Suppressor macrophage (primary cell): ENCODE measurements at regions not wholly inside any gene's neighbourhood (a gene's known extent, or its start where the extent isn't known, plus 50 kb on each side); places are given as distances from the start of the nearest gene placed in this dataset.

Source experiments
- DNase-seq, 4 experiments: peaks; one replicate each; pipeline ENCODE4 v3.0.0-alpha.2; 2020 to 2022

DNA sequence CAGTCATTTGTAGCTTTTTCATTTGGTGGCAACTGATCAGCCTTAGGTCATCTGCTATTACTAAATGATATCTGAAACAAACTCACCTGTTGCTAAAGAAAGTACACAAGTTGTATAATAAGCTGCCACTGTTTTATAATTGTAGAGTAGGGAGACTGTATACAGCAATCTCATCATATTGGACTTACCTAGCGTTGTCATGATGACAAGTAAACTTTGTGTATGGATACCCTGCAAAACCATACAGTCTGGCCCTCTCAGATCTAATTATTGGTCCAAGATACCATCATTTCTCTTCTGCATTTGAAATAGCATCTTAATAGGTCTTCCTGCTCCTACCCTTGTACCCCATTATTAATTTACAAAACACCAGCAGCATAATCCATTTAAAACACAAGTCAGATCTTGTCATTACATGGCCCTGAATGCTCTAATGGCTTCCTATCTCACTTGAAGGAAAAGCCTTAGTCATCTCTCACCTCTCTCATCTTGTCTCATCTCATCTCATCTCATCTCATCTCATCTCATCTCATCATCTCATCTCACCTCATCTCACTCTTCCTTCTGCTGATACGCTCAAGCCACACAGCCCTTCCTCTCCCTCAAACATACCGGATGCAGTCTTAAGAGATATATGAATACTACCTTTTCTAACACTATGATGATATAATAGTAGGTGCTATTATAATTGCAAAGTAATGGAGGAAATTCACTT, 540.6 kb downstream of the MDFIC start:
- no peak for DNase-seq

DNA sequence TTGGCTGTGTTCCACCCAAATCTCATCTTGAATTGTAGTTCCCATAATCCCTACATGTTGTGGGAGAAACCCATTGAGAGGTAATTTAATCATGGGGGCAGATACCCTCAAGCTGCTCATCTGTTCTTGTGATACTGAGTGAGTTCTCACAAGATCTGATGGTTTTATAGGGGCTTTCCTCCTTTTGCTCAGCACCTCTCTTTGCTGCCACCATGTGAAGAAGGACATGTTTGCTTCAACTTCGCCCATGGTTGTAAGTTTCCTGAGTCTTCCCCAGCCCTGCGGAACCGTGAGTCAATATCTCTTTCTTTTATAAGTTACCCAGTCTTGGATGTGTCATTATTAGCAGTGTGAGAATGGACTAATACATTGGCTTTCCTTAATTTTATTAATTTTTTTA, 527.8 kb downstream of the MDFIC start:
- peak in 1 of 4 experiments; percentile 1 for DNase-seq

DNA sequence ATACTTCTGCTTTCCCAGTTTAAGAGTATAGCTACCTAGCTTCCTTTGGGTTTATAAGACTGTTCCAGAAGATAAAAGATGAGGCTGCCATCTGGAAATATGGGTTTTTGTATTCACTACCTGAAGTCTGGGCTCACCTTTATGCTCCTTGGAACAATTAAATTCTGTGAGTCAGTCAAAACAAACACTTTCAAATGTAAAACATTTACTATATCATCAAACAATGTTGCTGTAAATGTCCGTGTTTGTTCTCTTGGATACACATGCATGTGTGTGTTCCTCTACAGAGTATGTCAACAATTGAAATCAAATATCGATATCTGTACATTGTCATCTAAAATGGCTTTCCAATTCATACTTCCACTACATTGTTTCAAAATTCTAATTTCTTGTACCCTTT, 525.6 kb downstream of the MDFIC start:
- no peak for DNase-seq

DNA sequence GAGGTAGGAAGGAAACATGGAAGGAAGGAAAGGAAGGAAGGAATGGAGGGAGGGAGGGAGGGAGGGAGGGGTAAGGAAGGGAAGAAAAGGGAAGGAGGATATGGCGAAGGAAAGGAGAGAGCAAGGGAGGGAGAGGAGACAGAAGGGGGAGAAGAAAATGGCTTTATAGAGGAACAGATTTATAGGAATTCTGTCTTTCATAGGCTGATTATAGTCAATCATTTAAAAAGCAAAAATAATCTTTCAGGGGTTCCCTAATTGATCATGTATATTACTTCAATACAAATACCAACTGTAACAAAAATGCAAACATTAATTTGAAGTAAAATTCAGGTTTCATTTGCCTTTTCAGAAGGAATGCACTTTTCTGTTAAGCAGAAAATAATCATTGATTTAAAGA, 519.1 kb downstream of the MDFIC start:
- no peak for DNase-seq

DNA sequence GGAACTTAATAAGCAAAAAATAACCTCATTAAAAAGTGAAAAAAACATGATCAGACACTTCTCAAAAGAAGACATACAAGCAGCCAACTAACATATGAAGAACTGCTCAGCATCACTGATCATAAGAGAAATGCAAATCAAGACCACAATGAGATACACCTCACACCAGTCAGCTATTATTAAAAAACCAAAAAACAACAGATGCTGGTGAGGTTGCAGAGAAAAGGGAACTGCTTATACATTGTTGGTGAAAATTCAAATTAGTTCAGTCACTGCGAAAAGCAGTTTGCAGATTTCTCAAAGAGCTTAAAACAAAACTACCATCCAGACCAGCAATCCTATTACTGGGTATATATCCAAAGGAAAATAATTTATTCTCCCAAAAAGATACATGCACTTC, 513.3 kb downstream of the MDFIC start:
- DNase-seq = no peak

DNA sequence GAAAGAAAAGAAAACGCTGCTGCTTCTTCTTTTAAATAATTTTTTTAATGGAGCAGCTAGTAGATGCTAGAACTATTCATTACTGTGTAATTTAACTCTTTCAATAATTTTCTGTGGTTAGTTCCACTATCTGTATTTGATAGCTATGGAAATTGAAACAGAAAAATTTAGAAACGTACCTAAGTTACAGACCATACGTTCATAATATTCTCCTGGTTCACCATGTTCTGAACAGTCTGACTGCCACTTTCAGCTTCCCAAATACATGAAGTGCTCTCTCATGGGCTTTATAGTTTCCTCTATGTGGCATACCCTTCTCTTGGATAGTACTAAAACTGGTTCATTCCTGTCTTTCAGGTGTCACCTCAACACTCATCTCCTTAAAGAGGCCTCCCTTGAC, 508.0 kb downstream of the MDFIC start:
- no peak for DNase-seq

DNA sequence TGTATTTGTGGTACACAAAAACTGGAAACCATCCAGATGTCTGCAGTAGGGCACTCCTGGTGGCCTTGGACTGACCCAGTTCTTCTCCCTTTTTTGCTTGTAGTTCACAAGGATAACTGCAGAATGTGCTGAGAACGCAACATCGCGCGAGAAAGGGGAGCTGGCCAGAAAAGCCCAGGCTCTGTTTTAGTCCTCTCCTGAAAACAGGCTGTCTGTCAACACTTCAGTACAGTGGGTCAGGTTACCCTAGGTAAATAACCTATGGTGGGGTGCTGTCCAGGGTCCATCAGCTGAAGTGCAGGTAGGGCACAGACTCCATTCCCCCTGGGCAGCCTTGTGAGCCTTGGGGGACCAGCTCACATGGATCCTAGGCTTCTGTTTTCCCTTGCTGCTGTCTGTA, 495.8 kb downstream of the MDFIC start:
- DNase-seq = no peak

DNA sequence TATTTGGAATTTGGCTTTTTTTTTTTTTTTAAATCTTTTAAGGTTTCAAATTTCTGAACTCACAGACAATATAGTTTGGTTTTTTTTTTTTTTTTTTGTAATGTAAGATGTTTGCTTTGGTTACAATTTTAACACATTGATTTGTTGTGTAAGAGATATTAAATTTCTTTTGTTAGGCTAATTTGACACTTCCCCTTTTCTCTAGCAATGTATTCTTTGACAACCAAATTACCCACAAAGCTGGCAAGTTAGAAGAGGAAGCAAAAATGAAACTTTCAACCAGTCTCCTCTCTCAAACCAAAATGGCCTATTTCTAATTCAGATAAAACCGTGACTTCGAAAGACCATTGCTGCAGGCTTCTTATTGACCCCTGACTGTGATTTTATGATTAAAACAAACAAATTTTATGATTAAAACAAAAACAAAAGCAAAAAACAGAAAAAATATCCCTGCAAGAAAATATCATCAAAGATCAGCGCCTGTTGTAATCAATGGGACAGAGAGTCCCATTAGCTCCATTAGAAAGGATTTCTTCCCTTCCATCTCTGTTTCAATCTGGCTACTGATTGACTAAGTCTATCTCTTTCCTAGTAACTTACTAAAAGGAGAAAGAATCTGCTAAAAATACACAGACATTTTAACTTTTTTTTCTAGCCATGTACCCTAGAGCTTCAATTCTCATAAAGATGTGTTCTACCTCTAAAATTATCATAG, 489.2 kb downstream of the MDFIC start:
- DNase-seq = peak; percentile 51 to 88 (median 72)

DNA sequence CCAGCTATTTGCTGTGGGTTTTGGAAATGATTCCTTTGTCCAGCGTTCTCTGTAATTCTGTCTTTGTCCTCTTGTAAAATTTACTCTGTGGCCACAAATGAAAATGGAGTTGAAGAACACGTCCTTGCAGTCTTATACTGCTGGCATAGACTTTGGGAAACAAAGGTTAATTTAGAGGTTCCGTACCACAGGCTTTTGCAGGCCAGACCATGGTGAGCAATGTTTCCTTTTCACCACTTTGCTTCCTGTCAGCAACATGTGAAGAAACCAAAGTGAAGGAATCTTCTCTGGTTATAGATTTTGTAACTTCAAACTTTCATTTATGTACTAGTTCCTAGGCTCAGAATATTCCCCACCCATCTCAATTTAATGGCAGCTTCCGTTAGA, 488.5 kb downstream of the MDFIC start:
- DNase-seq = peak; percentile 16 to 54 (median 41)

DNA sequence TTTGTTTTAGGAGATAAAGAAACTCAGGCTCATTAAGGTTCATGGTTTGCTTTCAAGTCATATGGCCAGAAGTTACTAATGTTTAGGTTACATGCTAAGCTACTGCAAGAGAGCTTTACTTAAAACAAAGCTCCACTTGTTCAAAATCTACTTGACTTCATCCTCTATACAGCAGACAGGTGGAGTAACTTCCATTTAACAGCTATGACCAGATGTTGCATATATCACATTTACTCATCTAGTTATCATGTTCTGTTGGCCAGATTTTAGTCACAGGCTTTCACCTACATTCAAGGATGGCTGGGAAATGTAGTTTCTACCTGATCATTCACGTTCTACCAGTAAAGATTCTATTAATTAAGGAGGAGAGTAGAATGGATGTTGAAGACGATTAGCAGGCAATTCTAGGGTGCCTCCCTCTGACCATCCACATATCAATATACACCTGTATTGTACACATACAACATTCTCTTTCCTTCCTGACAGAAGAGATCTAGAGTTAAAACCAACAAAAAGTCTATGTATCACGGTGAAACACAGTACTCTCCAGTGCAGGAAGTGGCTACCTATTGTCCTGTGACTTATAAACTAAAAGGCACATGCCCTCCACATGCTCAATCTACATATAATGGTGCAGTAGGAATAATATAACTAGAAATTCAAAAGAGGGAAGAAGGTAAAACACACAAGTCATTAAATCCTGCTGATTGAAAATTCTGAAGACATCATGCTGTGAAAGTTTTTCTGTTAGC, 488.0 kb downstream of the MDFIC start:
- peak in 1 of 4 experiments; percentile 1 for DNase-seq

DNA sequence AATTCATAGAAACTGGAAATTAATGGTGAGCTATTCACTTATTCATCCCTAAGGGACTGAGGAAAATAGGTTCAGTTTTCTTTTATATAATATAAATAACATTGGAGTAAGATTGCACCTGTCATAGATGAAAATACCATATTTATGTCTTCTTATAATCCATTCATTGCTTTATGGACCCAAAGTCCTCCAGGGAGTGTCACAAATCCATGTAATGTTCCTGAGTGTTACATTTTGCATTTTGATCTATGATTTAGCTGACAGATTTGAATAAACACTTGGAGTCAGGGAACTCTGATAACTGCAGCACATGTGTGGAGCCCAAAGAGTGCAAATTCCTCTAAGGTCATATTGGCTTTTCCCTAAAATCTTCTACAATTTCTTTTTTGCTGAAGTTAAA, 484.3 kb downstream of the MDFIC start:
- DNase-seq = no peak

DNA sequence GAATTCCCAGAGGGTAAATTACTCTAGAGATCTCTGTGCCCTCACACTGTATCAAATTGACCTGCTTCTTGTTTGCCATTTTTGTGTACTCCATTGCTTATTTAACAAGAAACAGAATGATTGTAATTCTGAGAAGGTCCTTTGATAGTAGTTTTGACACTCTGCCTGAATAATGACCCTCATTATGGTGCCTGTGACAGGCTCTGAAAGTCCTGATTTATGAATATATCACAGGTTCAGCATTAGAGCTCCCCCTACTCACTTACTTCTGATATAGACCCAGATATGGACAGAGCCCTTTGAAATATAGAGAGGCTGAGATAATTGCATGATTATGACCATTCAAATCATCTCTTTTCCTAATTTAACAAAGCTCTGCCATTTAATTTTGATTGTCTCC, 465.2 kb downstream of the MDFIC start:
- DNase-seq = no peak

DNA sequence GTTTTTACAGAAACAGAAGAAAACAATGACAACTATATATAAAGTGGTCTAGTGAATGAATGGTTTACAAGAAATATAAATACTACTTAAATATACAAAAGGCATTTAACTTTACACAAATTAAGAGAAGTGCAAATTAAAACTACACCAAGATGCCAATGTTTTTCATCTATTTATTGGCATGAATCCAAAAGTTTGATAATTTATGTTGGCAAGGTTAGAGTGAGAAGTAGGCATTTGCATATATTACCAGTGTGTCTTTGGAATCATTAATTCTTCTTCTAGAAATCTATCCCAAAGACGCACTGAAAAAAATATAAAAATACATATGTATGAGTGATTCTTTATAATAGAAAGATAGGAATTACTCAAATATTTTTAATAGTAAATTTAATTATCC, 457.4 kb downstream of the MDFIC start:
- DNase-seq = no peak

DNA sequence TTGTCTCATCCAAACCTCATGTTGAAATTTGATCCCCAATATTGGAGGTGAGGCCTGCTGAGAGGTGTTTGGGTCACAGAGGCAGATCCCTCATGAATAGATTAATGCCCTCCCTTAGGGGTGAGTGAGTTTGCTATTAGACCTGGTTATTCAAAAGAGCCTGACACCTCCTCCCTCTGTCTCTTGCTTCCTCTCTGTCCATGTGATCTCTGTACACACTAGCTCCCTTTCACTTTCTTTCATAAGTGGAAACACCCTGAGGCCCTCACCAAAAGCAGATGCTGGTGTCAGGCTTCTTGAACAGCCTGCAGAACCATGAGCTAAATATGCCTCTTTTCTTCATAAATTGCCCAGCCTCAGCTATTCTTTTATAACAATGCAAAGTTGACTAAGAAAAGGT, 447.1 kb downstream of the MDFIC start:
- DNase-seq = peak in 2 of 4 experiments; percentile 8 to 16

DNA sequence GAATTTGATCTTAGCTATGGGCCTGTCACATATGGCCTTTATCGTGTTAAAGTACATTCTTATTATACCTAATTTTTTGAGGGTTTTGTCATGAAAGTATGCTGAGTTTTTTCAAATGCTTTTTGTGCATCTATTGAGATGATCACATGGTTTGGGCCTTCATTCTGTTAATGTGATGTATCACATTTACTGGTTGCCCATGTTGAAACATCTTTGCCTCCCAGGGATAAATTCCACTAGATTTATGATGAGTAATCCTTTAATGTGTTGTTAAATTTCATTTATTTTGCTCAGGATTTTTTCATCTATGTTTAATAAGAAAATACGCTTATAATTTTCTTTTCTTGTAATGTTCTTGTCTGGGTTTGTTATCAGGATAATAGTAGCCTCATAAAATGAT, 442.0 kb downstream of the MDFIC start:
- no peak for DNase-seq

DNA sequence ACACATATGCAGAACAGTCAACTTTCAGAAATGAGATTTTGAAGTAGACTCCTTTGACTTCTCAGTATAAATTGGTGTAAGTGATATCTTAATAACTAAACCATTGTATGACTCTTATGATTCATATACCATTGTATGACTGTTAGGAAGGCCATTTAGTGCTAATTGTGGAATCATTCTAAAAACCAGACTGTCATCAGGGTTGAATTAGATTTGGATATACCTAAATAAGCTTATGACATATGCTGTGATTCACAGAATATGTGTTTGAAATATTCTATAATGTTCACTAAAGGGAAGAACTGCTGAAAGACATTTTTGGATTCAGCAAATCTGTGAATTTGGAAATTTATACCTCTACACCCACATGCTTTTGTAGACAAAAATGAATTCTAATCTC, 438.1 kb downstream of the MDFIC start:
- DNase-seq = no peak

DNA sequence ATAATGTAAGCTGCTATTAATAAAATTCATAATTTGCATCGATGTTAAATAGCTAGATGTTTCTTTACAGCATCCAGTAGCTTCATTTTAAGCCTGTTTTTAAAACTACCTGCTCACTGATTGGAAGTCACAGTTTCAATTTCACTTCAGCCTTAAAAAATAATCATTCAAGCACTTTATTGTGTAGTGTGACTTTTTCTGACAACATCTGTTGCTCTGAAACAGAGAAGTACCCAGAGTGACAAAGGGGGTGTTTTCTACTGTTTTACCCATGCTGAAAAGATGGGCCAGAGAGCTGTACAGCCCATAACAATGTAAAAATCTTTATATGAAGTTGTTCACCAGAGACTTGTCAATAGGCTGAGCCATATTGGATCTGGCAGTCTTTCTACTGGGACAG, 437.2 kb downstream of the MDFIC start:
- DNase-seq = no peak

DNA sequence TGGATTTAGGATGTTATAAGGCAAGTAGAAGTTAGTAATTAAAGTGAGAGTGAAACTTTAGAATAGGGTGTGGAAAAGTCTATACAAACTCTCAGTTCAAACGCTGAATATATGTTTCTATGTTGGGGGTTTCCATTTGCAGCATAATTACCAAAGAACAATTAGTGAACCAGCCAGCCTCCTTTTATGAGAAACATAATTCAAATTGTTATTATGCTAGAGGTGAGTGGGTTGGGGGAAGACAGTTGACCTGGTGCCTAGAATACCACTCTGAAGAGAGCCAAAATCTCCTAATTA, 435.8 kb downstream of the MDFIC start:
- DNase-seq = no peak

DNA sequence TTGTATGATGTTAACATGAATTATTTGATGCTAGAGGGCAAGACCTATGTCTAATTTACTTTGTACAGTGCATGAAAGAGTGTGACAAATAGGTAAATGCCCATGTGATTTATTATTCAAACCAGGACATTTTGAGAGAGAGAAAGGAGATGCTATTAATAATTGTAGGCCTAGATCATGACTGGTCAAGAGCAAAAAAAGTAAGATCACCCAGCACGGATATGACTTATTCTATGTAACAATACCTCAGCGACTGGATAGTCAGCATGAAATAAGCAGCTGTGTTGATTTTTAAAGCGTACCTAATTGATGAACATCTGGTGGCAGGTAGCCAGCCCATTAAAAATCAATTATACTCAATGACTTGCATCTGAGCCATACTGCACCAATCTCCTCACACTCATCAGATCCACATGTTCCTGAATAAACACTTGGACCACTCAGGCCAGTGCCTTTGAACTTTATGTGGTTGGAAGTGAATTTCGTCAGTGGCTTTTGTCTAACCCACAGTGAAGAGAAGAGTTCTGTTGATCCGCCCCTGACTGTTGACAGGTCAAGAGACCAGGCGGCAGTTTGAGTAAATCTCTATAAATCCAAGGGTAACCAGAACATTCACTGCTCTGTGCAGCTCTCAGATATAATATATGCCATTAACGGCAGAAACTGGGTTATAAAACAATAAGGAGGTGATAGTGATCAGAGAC, 435.3 kb downstream of the MDFIC start:
- DNase-seq = no peak

DNA sequence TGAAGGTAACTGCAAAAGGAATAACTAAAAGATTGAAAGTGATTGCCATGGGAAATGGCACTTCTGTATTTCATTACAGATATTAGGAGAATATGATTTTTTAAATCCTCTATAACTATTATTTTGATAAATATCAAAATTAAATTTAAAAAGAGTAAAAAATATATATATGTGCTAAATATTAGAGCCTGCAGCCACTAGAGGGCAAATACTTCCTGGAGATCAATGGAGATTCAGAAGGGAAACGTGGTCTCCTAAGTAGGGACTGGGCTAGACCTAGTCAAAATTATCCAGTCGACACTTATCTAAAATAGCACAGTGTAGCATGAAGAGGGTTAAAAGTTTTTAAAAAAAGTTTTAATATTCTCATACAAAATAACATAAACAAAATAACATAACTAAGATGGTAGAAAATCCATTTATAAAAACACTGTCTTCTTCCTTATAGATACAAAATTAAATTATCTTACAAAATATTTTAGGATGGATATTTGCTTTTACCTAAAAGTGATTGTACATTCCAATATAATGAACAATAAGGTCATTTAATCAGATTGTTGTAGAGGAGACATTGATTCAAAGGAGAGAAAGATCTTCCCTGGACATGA, 434.3 kb downstream of the MDFIC start:
- DNase-seq = peak; percentile 25 to 67 (median 41)

DNA sequence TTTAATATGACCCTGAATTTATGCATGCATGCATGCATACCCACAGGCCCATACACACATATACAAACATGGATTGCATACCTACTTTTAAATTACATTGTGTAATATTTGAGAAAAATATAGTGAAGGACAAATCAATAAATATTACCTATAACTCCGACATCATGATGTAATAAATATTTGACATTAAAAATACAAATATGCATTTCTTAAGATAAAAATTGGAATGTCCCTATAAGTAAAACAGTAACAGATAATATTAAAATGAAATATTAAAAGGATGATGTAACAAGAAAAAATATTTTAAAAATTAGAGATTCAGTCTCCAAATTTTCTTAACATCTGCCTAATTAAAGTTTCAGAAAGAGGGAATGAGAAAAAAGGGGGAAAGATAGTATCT, 433.0 kb downstream of the MDFIC start:
- DNase-seq = no peak

DNA sequence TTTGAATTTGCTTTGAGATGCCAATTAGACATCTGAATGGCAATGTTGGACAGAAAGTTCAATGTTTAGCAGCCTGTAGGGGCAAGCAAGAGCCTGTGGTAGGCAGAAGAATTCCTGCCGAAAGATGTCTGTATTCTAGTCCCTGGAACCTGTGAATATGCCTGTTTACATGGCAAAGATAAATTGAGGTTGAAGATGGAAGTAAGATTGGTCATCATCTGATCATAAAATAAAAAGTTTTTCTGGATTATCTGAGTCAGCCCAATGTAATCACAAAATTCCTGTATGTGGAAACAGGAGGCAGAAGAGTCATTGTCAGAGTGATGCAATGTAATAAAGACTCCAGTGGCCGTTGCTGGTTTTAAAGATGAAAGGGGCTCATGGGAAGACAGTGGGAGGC, 430.5 kb downstream of the MDFIC start:
- DNase-seq = peak in 1 of 4 experiments; percentile 2

DNA sequence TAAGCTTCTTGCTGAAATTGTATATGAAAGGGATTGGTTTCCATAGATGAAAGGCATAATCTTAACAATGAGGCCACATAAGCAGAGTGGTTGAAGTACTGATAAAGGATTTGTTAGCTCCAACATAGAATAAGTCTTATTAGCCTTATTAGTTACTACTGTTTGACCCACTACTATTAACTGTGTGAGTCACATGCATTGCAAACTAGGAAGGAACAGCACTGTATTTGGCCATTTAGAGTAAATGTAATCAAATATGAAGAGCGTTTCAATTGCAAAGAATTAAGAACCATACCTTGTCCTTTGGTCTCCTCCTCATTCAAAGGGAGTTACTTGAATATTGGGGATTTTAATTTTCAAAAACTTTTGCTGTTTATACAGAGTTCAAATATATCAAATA, 428.9 kb downstream of the MDFIC start:
- no peak for DNase-seq
